NCI-H1417 (cell line): ENCODE measurements at regions not wholly inside any gene's neighbourhood (a gene's known extent, or its start where the extent isn't known, plus 50 kb on each side); places are given as distances from the start of the nearest gene placed in this dataset.
A peak's percentile ranks its signal among the peaks of the same experiment; 100 is the strongest.

ENCODE experiments used
- DNase-seq, 3 experiments: peaks; one replicate each; lab custom pipeline; 2025; lab: John Stamatoyannopoulos, UW

DNA sequence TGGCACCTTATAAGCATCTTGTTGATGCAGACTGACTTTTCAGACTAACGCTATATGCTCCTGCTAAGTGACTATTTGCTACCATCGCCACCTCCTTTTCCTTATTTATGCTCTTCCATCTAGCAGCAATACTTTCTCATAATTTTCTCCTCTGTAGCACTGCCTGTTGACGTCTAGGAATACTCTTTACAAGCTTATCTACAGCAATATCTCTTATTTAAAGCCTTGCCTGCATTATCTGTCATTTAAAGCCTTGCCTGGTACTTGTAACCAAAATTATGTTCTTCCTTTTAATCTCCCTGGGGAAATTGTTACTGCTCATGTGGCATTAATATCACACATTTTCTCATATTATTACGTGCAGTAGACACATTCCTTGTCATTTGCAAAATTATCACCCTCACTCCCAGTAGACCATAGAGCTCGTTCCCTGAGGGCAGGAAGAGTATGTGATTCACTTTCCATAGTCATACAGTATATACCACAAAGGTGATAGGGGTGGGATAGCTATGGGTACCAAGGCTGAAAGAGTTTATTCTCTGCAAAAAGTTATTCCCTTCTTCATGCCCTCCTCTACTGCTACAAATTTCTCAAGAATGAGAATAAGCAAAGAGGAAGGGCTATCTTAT lies 359.7 kb upstream of the PCDH15 start:
- no peak for DNase-seq

DNA sequence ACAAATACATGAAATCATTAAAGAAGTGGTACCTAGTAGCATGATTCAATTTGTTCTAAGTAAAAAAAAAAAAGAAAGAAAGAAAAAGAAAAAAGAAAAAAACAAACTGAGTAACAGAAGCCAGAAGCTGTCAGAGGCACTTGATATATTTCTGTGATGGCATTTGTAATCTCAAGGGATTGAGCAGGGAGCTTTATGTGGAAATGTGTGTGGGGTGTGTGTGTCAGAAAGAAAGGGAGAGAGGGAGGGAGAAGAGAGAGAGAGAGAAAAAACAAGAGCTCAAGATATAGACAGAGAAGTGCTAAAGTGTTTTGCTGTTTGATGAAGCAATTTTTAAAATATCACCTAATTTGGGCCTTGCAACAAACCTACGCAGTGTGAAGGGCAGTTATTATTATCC lies 357.6 kb upstream of the PCDH15 start:
- no peak for DNase-seq

DNA sequence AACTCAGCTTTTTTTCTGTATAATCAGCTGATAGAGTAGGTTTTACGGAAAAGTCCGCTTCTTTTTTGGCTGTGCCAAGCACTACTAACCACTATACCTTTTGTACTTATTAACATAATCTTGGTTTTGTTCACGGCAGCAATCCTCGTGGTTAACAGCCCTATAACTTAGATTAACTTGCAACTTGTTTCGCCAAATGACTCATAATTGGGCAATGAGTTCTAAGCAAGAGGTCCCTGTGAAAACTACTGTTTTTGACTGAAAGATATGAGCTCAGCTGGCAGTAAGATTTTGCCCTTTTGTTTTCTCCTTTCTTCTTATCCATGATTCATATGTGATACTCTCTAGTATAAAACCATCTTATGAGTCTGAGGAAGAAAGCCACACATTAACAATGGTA lies 345.0 kb upstream of the PCDH15 start:
- no peak for DNase-seq

DNA sequence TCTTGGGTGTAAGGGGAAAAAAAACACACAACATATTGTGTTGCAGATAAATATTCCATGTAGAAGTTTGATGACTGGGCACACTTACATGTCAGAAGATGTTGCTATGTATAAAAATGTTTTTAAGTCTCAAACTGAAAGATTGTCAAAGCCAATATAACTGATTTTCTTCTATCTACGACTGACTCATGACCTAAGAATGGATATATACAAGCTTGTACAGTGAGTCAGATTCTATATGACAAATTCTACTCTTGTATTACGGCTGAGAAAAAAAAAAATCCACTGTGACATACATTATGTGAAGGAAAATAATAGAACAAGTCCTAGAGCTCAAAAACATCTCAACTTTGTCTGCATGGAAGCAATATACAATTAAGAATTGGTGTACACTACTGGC lies 343.0 kb upstream of the PCDH15 start:
- DNase-seq: no peak

DNA sequence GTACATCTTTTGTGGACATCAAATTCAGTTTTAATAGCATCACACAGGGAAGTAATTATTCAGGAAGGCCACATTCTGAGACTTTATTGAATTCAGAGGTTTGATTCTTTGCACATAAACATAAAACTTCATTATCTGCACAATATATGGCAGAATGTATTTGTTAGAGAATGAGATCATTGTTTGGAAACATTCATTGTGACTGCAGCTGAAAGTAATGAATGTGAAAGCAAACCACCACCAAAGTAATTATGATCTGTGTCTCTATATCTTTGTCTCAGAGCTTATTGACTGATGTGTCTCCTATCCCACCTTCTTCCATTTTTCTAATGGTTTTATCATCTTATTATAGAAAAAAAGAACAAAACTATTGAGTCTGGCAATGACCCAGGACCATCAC lies 340.9 kb upstream of the PCDH15 start:
- DNase-seq: peak in 1 of 3 experiments; percentile 2

DNA sequence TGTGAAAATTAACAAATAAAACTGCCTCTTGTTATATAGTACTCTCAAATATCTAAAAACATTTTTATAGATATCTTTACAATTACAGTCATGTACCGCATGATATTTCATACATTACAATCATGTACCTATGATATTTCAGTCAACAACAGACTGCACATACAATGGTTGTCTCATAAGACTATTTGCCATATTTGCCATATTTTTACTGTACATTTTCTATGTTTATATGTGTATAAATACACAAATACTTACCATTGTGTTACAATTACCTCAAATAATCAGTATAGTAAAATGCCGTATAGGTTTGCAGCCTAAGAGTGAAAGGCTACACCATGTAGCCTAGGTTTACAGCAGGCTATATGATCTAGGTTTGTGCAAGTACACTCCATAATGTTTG lies 336.0 kb upstream of the PCDH15 start:
- no peak for DNase-seq

DNA sequence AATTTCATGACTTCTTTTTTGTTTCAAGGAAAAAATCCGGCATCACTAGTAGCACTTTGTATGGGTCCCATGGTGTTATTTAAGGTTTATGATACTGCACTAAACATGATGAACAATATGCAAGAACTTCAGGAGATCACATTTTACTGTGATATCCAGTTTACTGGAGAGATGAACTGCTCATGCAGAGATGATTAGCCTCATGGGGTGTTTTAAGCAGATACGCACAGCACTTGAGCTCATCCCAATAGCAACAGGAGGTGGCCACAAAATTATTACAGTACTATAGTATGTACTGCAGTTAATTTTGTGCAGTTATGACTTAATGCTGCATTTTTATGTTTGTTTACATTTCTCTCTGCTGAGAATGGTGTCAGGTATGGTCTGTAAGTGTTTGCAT lies 303.7 kb upstream of the PCDH15 start:
- DNase-seq: peak in 2 of 3 experiments; percentile 2 to 37

DNA sequence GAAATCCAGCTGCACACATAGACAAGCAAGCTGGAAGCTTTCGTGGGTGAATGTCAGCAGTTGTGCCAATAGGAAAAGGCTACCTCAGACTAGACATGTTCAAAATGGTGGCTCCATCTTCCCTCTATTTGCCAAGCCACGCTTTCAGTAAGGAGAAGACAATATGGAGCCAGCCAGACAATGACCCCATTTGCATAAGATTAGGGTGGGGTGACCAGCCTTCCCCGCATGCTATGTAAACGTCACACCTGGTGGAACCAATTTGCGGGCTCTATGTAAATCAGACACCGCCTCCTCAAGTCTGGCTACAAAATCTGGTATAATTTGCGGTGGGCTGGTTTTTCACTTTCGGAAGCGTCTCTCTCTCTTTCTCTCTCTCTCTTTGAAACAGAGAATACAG lies 297.4 kb upstream of the PCDH15 start:
- no peak for DNase-seq

DNA sequence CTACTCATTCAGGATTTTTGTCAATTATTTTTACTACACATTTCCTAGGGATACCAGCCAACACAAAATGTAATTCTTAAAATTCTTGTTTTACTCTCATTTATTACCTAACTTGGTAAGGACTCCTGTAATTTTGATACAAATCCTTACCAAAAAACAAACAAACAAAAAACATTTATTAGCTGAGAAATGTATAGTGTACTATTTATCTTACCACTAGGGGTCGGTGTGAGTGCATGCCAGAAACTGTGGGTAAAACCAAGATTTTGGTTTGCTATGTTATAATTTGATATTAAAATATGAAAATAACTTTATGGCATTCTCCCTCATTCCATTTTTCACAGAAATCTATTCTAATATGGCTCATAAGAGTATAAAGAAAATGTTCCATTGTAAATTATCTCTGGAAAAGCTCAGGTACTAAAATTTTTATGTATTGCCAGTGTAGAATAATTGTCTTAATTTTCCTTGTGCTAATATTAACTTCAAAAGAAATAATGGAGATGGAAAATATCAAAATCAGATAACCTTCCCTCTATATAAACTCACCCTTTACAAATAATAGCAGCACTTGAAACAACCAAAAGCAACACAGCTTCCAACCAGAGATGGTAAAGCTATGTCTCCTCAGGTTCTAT lies 290.8 kb upstream of the PCDH15 start:
- peak in 1 of 3 experiments; percentile 40 for DNase-seq

DNA sequence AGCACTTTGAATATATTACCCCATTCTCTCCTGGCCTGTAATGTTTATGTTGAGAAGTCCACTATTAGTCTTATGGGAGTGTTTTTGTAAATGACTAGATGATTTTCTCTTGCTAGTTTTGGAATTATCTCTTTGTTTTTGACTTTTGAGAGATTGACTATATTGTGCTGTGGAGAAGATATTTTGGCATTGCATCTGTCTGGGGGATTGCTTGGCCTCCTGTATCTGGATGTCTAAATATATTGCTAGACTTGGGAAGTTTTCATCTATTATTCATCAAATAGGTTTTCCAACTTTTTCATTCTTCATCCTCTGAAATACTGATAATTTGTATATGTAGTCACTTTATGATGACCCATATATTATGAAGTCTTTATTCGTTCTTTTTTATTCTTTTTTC lies 277.1 kb upstream of the PCDH15 start:
- DNase-seq: no peak

DNA sequence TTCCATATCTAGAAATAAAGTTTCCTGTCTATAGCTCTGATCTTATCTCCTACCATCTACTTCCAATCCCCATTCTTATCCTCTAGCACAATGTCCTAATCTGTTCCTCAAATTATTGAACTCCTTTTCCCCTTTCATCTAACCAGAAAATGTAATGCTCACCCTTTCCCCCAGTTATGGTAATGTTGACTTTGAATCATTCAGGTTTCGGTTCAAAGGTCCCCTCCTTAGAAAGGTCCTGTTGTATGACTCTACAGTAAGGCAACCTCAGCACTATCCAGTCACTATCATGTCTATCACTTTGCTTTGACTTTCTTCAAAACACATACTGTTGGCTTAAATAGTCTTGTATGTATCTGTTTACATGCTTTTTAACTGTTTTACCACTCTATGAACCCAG lies 264.2 kb upstream of the PCDH15 start:
- no peak for DNase-seq

DNA sequence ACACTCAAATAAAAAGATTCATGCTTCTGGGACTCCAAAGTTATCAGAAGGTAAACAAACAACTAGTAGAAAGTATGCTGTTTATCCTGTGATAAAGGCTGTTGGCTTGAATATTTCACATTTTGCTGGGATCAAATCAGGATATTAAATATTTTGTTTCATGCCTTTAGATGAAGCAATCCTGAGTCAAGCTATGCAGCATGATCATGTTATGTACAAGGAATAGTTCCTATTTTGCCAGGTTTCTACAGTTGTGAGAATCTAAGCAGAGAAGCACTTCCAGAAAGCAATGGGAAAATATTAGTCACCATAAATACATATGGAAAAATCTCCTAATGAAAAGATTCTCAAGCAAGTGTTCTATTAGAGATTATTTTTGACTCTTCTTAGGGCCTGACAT lies 262.8 kb upstream of the PCDH15 start:
- no peak for DNase-seq

DNA sequence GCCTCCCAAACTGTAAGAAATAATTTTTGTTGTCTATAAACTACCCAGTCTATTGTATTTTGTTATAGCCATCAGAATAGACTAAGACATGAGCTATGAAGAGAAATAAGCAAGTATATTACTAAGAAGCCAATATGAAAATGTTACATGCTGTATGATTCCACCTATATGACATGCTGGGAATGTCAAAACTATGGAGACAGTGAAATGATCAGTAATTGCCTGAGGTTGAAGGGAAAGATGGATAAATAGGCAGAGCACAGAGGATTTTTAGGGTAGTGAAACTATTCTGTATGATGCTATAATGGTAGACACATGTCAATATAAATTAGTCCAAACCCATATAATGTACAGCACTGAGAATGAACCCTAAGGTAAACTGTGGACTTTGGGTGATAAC lies 261.3 kb upstream of the PCDH15 start:
- no peak for DNase-seq

DNA sequence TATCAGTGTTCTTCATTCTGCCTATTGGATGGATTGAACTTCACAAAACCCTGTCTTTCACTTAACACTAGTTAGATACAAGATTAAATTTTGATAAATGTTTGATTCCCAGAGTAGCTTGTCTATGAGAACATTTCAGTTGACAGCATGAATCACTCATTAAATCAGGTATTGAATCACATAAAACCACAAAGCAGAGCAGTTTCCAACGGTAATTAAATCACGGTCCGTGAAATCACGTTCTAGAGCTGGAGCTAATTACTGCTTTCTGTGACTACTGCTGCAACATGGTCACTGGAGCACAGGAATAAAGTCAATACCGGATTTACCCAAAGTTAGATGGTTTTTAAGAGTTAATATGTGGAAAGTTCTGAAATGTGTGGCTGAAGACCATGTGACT lies 257.8 kb upstream of the PCDH15 start:
- no peak for DNase-seq

DNA sequence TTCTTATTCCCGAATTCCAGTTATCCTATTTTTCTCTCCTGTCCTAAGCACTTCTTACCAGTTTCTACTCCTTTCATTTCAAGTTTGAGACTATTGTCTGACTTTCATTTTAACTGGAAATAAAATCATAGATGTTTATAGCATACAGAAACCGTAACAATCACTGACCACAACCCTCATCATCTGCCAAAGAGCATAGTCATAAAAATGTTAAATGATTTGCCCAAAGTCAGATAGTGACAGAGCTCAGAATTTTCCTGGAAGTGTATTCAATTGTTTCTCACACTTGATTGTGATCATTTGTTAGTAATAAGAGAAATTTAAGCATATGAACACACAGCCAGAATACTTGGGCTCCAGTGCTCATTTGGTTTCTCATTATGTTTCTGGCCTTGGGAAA lies 250.5 kb upstream of the PCDH15 start:
- DNase-seq: no peak

DNA sequence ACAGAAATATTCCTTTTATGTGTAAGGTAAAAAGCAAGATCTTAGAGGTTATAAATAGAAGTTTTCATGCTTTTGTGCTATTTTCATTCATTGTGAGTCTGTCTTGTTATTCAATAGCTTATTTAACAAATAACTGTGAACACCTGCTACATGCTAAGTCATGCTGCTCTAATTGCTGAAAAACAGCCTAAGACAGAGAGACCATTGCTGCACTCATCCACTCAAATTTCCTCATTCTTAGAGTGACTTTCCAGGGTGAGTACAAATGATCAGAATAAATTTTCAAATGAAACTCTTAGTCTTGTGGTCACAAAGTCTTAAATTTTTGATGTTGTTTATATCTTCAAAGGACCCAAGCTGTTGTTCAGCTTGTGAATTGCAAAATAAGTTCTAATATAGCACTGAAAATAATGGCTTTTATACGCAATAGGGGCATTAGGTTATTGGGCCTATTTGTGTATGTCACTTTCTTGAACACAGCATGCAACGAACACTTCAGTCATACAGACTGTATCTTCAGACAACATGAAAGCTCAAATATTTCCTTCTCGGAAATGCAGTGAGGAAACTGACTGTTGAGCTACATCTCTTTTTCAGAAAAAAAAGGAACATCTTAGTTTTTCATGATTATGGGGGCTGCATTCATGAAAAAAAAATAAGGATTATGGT lies 247.9 kb upstream of the PCDH15 start:
- peak in 1 of 3 experiments; percentile 27 for DNase-seq

DNA sequence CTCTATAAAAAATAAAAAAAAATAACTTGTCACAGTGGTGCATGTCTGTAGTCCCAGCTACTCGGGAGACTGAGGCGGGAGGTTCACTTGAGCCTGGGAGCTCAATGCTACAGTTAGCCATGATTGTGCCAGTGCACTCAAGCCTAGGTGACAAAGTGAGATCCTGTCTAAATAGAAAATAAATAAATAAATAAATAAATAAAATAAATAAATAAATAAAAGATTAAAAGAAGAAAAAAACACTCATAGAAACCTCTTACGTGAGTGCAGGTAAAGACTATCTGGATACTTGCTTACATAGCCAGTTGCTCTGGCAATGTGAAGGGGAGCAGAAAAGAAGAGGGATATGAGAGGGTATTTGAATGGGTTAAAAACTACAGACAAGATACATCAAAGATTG lies 242.5 kb upstream of the PCDH15 start:
- no peak for DNase-seq

DNA sequence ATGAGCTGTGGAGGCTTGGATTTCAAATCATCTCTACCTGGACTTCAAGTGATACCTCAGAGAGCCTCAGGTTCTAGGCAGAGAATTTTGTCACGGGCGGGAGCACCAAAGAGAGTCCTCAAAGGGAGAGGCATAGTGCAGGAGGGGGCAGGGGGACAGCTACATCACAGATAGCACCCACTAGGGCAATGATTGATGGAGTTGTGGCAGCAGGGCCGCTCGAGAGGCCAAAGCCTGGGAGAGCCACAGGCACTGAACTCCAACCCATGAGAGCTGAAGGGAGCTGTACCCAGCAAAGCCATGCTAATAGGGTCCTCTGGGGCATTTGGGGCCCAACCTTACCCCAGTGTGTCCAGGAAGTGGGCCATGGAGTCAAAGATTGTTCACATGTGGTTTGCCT lies 232.0 kb upstream of the PCDH15 start:
- no peak for DNase-seq

DNA sequence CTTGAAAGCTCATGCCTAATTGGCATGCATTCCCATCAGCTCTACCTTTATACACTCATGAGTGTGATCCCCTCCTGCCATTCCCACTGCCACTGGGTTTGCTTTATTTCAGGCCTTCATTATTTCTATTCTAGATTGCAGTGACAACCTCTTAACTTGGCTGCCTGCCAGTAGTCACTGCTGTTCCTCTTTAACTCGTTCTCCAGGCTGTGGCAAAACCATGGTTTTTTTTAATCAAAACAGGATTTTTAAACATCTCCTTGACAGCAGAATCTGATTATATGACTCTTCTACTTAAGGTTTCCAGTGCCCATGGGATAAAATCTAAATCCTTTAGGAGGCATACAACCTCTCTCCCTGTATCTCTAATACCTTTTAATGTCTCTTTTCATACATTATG lies 223.7 kb upstream of the PCDH15 start:
- DNase-seq: peak in 2 of 3 experiments; percentile 8 to 57

DNA sequence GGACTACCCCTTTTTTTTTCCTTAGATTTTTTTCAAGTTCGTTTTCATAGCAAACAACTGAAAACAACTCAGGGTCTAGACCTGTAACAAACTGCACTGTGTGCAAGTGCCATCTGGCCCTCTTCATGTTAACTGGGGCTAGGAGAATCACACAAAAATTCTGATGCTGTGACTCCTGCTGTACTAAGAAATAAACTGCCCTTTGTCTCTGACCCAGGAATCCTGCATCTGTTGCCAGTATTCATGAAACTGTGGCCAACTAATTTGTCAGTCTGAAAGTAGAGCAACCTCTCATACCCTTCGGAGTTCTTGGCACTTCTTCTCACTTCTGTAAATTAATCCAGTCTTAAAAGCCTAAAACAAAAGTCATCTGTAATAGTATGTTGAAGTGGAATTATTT lies 218.4 kb upstream of the PCDH15 start:
- DNase-seq: no peak

DNA sequence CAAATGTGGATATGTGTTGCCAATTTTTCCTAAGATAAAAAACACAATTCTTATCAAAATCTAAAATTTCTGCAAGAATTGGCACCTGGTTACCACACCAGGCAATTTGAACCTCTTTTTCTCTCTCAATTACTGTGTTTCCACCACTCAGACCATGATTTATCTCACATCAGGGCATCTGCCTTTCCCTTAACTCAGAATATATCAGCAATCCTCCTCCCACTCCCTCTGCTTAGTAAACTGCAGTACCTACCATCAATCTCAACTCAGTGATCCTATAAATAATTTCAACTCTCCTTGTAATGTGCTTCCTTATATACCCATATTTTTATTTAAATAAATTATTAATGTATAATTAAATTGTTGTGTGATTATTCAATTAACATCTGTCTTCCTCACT lies 212.3 kb upstream of the PCDH15 start:
- DNase-seq: no peak

DNA sequence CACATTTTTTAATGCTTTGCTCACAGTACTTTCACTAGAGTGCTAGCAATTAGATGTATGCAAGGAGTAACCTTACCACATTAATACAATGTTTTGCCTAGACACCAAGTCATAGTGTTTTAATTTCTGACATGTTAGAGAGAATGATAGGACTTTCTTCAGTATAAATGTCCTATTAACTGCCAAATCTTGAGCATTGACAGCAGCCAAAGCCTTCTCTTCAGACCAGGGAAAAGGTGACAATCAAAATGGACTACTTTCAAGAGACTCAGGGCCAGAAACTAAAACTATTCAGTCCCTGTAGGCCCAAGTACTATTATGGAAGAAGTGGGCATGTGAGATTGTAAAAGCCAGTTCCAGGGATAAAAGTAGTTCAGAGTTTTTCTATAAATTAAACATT lies 201.4 kb upstream of the PCDH15 start:
- DNase-seq: no peak

DNA sequence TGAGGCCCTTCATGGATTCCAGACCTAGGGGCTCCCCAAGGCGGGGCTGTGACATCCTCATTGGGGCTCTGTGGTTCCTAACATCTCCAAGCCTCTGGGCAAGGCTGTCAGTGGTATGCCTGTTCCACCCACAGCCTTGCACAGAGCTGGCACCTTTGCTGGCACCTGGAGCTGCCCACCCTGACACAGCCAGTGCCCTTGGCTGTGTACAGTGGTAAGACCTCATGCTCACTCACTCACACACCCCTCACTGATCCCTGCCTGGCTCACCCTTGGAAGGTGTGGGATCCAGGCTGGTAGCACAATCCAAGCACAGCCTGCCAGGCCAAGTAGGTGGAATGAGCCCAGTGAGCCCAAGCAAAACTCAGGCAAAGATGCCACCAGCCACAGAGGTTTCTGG lies 200.4 kb upstream of the PCDH15 start:
- DNase-seq: no peak

DNA sequence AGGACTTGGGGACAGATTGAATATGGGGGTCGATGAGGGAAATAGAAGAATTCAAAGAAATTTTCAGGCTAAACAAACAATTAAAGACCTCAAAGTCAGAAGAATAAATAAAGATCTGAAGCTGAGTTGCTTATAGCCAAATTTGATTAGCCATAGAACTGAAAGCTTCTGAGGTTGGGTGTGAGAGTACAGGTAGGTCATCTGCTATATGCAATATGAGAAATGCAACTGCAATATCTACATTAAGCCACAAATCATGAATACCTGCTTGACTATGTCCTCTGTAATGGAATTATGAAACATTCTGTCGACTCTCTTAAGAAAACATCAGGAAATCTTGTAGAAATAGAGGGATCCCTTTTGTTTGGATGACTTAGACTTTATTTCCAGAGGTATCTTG lies 192.1 kb upstream of the PCDH15 start:
- no peak for DNase-seq
